ENCODE measurements at regions not wholly inside any gene's neighbourhood (a gene's known extent, or its start where the extent isn't known, plus 50 kb on each side); places are given as distances from the start of the nearest gene placed in this dataset.
A peak's percentile ranks its signal among the peaks of the same experiment; 100 is the strongest.

- no peaks in the 10 kb centered on the region for H3K27me3 ChIP-seq (ENCODE audit: control insufficient read depth in 2 of 2, insufficient read depth in 2 of 2, low read length in 2 of 2)
- H3K9me1 ChIP-seq (replicated peaks; ENCODE audit: control insufficient read depth, extremely low read depth, insufficient read depth, low read length) = no peaks in the 10 kb centered on the region
- H3K79me2 ChIP-seq (ENCODE audit: control insufficient read depth, insufficient read depth, low read length) = no peaks in the 10 kb centered on the region
- H4K20me1 ChIP-seq (replicated peaks; ENCODE audit: control insufficient read depth, extremely low read depth, insufficient read depth, low read length) = no peaks in the 10 kb centered on the region
- TF ChIP-seq FOS (IDR thresholded peaks at IDR 0.05; ENCODE audit: borderline replicate concordance, insufficient read depth, low read length) = no peak
- no peak for TF ChIP-seq POLR2A (IDR thresholded peaks at IDR 0.05; ENCODE audit: low read depth, low read length)
- TF ChIP-seq MYC (IDR thresholded peaks at IDR 0.05; ENCODE audit: low read depth, low read length) = no peak
- TF ChIP-seq JUN (IDR thresholded peaks at IDR 0.05; ENCODE audit: borderline replicate concordance, insufficient read depth, insufficient read length, low read depth) = no peak
- dilution Hi-C loops (cut with MboI; ENCODE audit: extremely low pct_ligation_motif_present, low sequenced_read_pairs) = no loop called here
- no peaks in the 10 kb centered on the region for H3K36me3 ChIP-seq (ENCODE audit: control insufficient read depth in 2 of 2, extremely low read depth in 1 of 2, insufficient read depth in 2 of 2, low read length in 2 of 2)
- H3K9ac ChIP-seq (replicated peaks; ENCODE audit: extremely low read depth, insufficient read depth, low read length) = no peak overlapping the region
- H3K9me3 ChIP-seq (replicated peaks; ENCODE audit: control insufficient read depth, insufficient read depth, low read length) = no peaks in the 10 kb centered on the region
- H3K4me2 ChIP-seq (ENCODE audit: insufficient read depth, low read length) = no peak overlapping the region
- H3K27ac ChIP-seq (ENCODE audit: insufficient read depth, low read depth, low read length) = no peak overlapping the region
- H2AFZ ChIP-seq (ENCODE audit: low read depth, low read length) = no peak overlapping the region
- POLR2A ChIA-PET = no interaction called here
- intact Hi-C loops (cut with micrococcal nuclease) = no loop called here
- H3K4me3 ChIP-seq (replicated peaks in 1 of 3; ENCODE audit: insufficient read depth in 1 of 3, low read depth in 1 of 3, low read length in 3 of 3) = no peak overlapping the region
- DNase-seq (ENCODE audit: low read depth, low spot score) (no peak), FAIRE-seq (no peak)
- no peaks in the 10 kb centered on the region for H3K4me1 ChIP-seq (ENCODE audit: control insufficient read depth, extremely low read depth, insufficient read depth, low read length)
- CTCF ChIA-PET = no interaction called here
- BruUV-seq (replicated peaks) = no TSS peak
These were observed 798.0 kb upstream of the MGAT4C start for GRCh38 chr12:87054226-87054625.

GRCh38 chr12:87051621-87052020, 795.4 kb upstream of the MGAT4C start:
- intact Hi-C loops (cut with micrococcal nuclease) = no loop called here
- H3K9ac ChIP-seq (replicated peaks; ENCODE audit: extremely low read depth, insufficient read depth, low read length) = no peak overlapping the region
- no TSS peak for BruUV-seq (replicated peaks)

More at GRCh38 chr12:87051621-87052020, 795.4 kb upstream of the MGAT4C start:
- no peaks in the 10 kb centered on the region for H4K20me1 ChIP-seq (replicated peaks; ENCODE audit: control insufficient read depth, extremely low read depth, insufficient read depth, low read length)
- no peaks in the 10 kb centered on the region for H3K9me3 ChIP-seq (replicated peaks; ENCODE audit: control insufficient read depth, insufficient read depth, low read length)
- no peaks in the 10 kb centered on the region for H3K27me3 ChIP-seq (ENCODE audit: control insufficient read depth in 2 of 2, insufficient read depth in 2 of 2, low read length in 2 of 2)
- H2AFZ ChIP-seq (ENCODE audit: low read depth, low read length) = no peak overlapping the region
- H3K27ac ChIP-seq (ENCODE audit: insufficient read depth, low read depth, low read length) = no peak overlapping the region
- no peak overlapping the region for H3K4me3 ChIP-seq (replicated peaks in 1 of 3; ENCODE audit: insufficient read depth in 1 of 3, low read depth in 1 of 3, low read length in 3 of 3)
- no peaks in the 10 kb centered on the region for H3K36me3 ChIP-seq (ENCODE audit: control insufficient read depth in 2 of 2, extremely low read depth in 1 of 2, insufficient read depth in 2 of 2, low read length in 2 of 2)
- CTCF ChIA-PET = no interaction called here
- H3K4me1 ChIP-seq (ENCODE audit: control insufficient read depth, extremely low read depth, insufficient read depth, low read length) = no peaks in the 10 kb centered on the region
- TF ChIP-seq EZH2 (IDR thresholded peaks at IDR 0.05; ENCODE audit: borderline replicate concordance, low read depth, low read length, severe bottlenecking) (no peak), JUN (IDR thresholded peaks at IDR 0.05; ENCODE audit: borderline replicate concordance, insufficient read depth, insufficient read length, low read depth) (no peak), CTCF (IDR thresholded peaks at IDR 0.05; ENCODE audit: extremely low read depth in 1 of 2, insufficient read depth in 1 of 2, low read depth in 1 of 2, low read length in 2 of 2) (no peak), MAX (IDR thresholded peaks at IDR 0.05; ENCODE audit: insufficient read depth, insufficient read length) (no peak), FOS (IDR thresholded peaks at IDR 0.05; ENCODE audit: borderline replicate concordance, insufficient read depth, low read length) (no peak), MYC (IDR thresholded peaks at IDR 0.05; ENCODE audit: low read depth, low read length) (no peak), POLR2AphosphoS5 (IDR thresholded peaks at IDR 0.05; ENCODE audit: insufficient read depth, low read depth, low read length) (no peak), POLR2A (IDR thresholded peaks at IDR 0.05; ENCODE audit: low read depth, low read length) (no peak), GATA2 (IDR thresholded peaks at IDR 0.05; ENCODE audit: insufficient read depth, insufficient read length, low read depth, low read length) (no peak)
- no peaks in the 10 kb centered on the region for H3K79me2 ChIP-seq (ENCODE audit: control insufficient read depth, insufficient read depth, low read length)
- POLR2A ChIA-PET = no interaction called here
- H3K9me1 ChIP-seq (replicated peaks; ENCODE audit: control insufficient read depth, extremely low read depth, insufficient read depth, low read length) = no peaks in the 10 kb centered on the region
- peak; percentile 24 for FAIRE-seq
- dilution Hi-C loops (cut with MboI; ENCODE audit: extremely low pct_ligation_motif_present, low sequenced_read_pairs) = no loop called here
- H3K4me2 ChIP-seq (ENCODE audit: insufficient read depth, low read length) = no peak overlapping the region
- DNase-seq (ENCODE audit: low read depth, low spot score) = no peak

Measured in endothelial cell of umbilical vein (primary cell).